Stomach (tissue), 4 donors: ENCODE measurements at regions not wholly inside any gene's neighbourhood (a gene's known extent, or its start where the extent isn't known, plus 50 kb on each side); places are given as distances from the start of the nearest gene placed in this dataset.
"Not testable (repeated sequence)": the region's sequence is repeated elsewhere in the genome, so short reads cannot be mapped to it uniquely, and the experiment has no call there.

Experiments
- CTCF ChIP-seq, 7 experiments: fragments of 450-650 bp in 4 of 7; fragments of 200-600 bp in 3 of 7; sonication (generic) in 3 of 7; IDR thresholded peaks; one replicate each; pipeline ENCODE4 v1.5.1; 2016 to 2019; ENCODE audit warnings: antibody characterized with exemption in 7 of 7, control low read depth in 2 of 7, mild to moderate bottlenecking in 1 of 7
- POLR2A ChIP-seq, 4 donors: fragments of 450-650 bp; IDR thresholded peaks; one replicate each; pipeline ENCODE4 v1.6.1; 2016; ENCODE audit warnings: antibody characterized with exemption in 4 of 4, control low read depth in 2 of 4, mild to moderate bottlenecking in 1 of 4, moderate library complexity in 1 of 4

GRCh38 chr18:39206398-39207103, 1641.0 kb upstream of the CELF4 start:
- TF ChIP-seq POLR2A, CTCF (IDR thresholded peaks at IDR 0.05): not testable (repeated sequence)
